Neural cell (in vitro differentiated cells): ENCODE measurements at regions not wholly inside any gene's neighbourhood (a gene's known extent, or its start where the extent isn't known, plus 50 kb on each side); places are given as distances from the start of the nearest gene placed in this dataset.

Experiments used
- H2AFZ ChIP-seq: fragments of 200-600, 300-800 bp; sonication (generic), shearing (Covaris generic); 2 replicates; pipeline ENCODE4 v1.6.0; 2014; ENCODE audit warnings: low read depth, mild to moderate bottlenecking, antibody characterized with exemption, low read length, moderate library complexity
- H3F3A ChIP-seq: fragments of 200-600 bp; shearing (Covaris generic); 2 replicates; pipeline ENCODE4 v1.6.1; 2016; ENCODE audit warnings: mild to moderate bottlenecking, moderate library complexity, mixed read lengths, antibody characterized with exemption, low read length; ENCODE audit not compliant: insufficient read depth, poor library complexity, severe bottlenecking
- H3K27ac ChIP-seq: fragments of 200-600, 300-800 bp; sonication (generic), shearing (Covaris generic); 2 replicates; pipeline ENCODE4 v1.5.1; 2014; ENCODE audit warnings: mild to moderate bottlenecking, low read length, moderate library complexity
- H3K27me3 ChIP-seq: fragments of 300-800, 200-600 bp; sonication (generic), shearing (Covaris generic); 2 replicates; pipeline ENCODE4 v1.6.0; 2014; ENCODE audit warnings: mild to moderate bottlenecking, low read depth, low read length, moderate library complexity; ENCODE audit not compliant: insufficient read depth
- H3K36me3 ChIP-seq: fragments of 300-800, 200-600 bp; sonication (generic), shearing (Covaris generic); 2 replicates; pipeline ENCODE4 v1.5.1; 2014; ENCODE audit warnings: mild to moderate bottlenecking, antibody characterized with exemption, low read length, moderate library complexity; ENCODE audit not compliant: insufficient read depth
- H3K4me2 ChIP-seq: fragments of 300-800, 200-600 bp; sonication (generic), shearing (Covaris generic); 2 replicates; pipeline ENCODE4 v1.6.0; 2014; ENCODE audit warnings: mild to moderate bottlenecking, low read length
- H3K4me3 ChIP-seq: fragments of 300-800, 200-600 bp; sonication (generic), shearing (Covaris generic); 2 replicates; pipeline ENCODE4 v1.5.1; 2014; ENCODE audit warnings: mild to moderate bottlenecking, low read length, moderate library complexity
- H3K79me2 ChIP-seq: fragments of 200-600 bp; shearing (Covaris generic); replicated peaks from 2 replicates; pipeline ENCODE4 v1.6.0; 2014; ENCODE audit warnings: mild to moderate bottlenecking, low read length, moderate library complexity; ENCODE audit not compliant: insufficient read depth
- H3K9ac ChIP-seq: fragments of 300-800, 200-600 bp; sonication (generic), shearing (Covaris generic); 2 replicates; pipeline ENCODE4 v1.6.1; 2016; ENCODE audit warnings: mild to moderate bottlenecking, low read length, mixed read lengths
- H3K9me2 ChIP-seq: fragments of 200-600 bp; shearing (Covaris generic); 2 replicates; pipeline ENCODE4 v1.6.1; 2016; ENCODE audit warnings: mild to moderate bottlenecking, low read length, mixed read lengths; ENCODE audit not compliant: insufficient read depth
- H3K9me3 ChIP-seq: fragments of 200-600, 300-800 bp; sonication (generic), shearing (Covaris generic); 2 replicates; pipeline ENCODE4 v1.6.1; 2016; ENCODE audit warnings: mild to moderate bottlenecking, mixed run types, low read length, moderate library complexity, mixed read lengths
- H4K20me1 ChIP-seq: fragments of 200-600 bp; shearing (Covaris generic); 2 replicates; pipeline ENCODE4 v1.6.1; 2016; ENCODE audit warnings: mild to moderate bottlenecking, mixed run types; ENCODE audit not compliant: insufficient read depth
- CTCF ChIP-seq: fragments of 450-650 bp; IDR thresholded peaks from 2 replicates; pipeline ENCODE4 v1.5.1; 2014; ENCODE audit warnings: antibody characterized with exemption, mild to moderate bottlenecking, moderate library complexity; ENCODE audit not compliant: poor library complexity, severe bottlenecking
- EP300 ChIP-seq: fragments of 450-650 bp; conservative IDR thresholded peaks from 2 replicates; pipeline ENCODE4 v1.6.1; 2014; ENCODE audit warnings: antibody characterized with exemption, mild to moderate bottlenecking, moderate library complexity; ENCODE audit not compliant: poor library complexity, severe bottlenecking
- EZH2 ChIP-seq: fragments of 200-600, 300-800 bp; shearing (Covaris generic), sonication (generic); IDR thresholded peaks from 2 replicates; pipeline ENCODE4 v1.6.1; 2014; ENCODE audit warnings: antibody characterized with exemption, low read length, borderline replicate concordance, mild to moderate bottlenecking; ENCODE audit not compliant: insufficient read depth, poor library complexity, severe bottlenecking
- MXI1 ChIP-seq: fragments of 450-650 bp; conservative IDR thresholded peaks from 2 replicates; pipeline ENCODE4 v1.6.1; 2014; ENCODE audit warnings: antibody characterized with exemption, mild to moderate bottlenecking; ENCODE audit not compliant: poor library complexity, severe bottlenecking
- POLR2AphosphoS5 ChIP-seq: IDR thresholded peaks from 2 replicates; pipeline ENCODE4 v1.6.1; 2012
- RAD21 ChIP-seq: fragments of 450-650 bp; conservative IDR thresholded peaks from 2 replicates; pipeline ENCODE4 v1.6.1; 2014; ENCODE audit warnings: antibody characterized with exemption, mild to moderate bottlenecking, moderate library complexity
- REST ChIP-seq: IDR thresholded peaks from 2 replicates; pipeline ENCODE4 v1.6.1; 2012; ENCODE audit warnings: borderline replicate concordance
- SMC3 ChIP-seq: fragments of 450-650 bp; conservative IDR thresholded peaks from 2 replicates; pipeline ENCODE4 v1.6.1; 2014; ENCODE audit warnings: antibody characterized with exemption, mild to moderate bottlenecking, moderate library complexity; ENCODE audit not compliant: poor library complexity
- TAF1 ChIP-seq: IDR thresholded peaks from 2 replicates; pipeline ENCODE4 v1.6.1; 2012; ENCODE audit warnings: low read depth

GRCh38 chr6:110548110-110548847 is 71.9 kb upstream of the SLC22A16 start:
- H3F3A ChIP-seq: no peaks in the 10 kb centered on the region
- H3K9me3 ChIP-seq: no peaks in the 10 kb centered on the region
- TF ChIP-seq MXI1 (no peak), TAF1 (no peak), RAD21 (no peak), EP300 (no peak), EZH2 (no peak), SMC3 (no peak), POLR2AphosphoS5 (no peak), REST (no peak), CTCF (no peak)
- no peaks in the 10 kb centered on the region for H3K36me3 ChIP-seq
- H3K9ac ChIP-seq: no peak overlapping the region
- no peaks in the 10 kb centered on the region for H3K9me2 ChIP-seq
- H3K4me2 ChIP-seq: no peak overlapping the region
- no peak overlapping the region for H3K4me3 ChIP-seq
- H3K27me3 ChIP-seq: no peaks in the 10 kb centered on the region
- H3K27ac ChIP-seq: no peak overlapping the region
- no peaks in the 10 kb centered on the region for H4K20me1 ChIP-seq
- no peak overlapping the region for H2AFZ ChIP-seq
- no peaks in the 10 kb centered on the region for H3K79me2 ChIP-seq

- Histone ChIP-seq H3K9ac (no peak overlapping the region), H3K36me3 (no peaks in the 10 kb centered on the region), H4K20me1 (no peaks in the 10 kb centered on the region), H3K27ac (no peak overlapping the region), H3K79me2 (no peaks in the 10 kb centered on the region), H3K27me3 (no peaks in the 10 kb centered on the region), H3K4me2 (no peak overlapping the region), H3K9me2 (no peaks in the 10 kb centered on the region), H3F3A (no peaks in the 10 kb centered on the region), H3K4me3 (no peak overlapping the region), H2AFZ (no peak overlapping the region), H3K9me3 (no peaks in the 10 kb centered on the region)
- no peak for TF ChIP-seq CTCF
- no peak for TF ChIP-seq REST
- TF ChIP-seq POLR2AphosphoS5: no peak
- no peak for TF ChIP-seq EP300
- no peak for TF ChIP-seq SMC3
- no peak for TF ChIP-seq RAD21
- TF ChIP-seq TAF1: no peak
- TF ChIP-seq MXI1: no peak
- TF ChIP-seq EZH2: no peak
Measured at GRCh38 chr6:110547266-110547964, 71.0 kb upstream of the SLC22A16 start.
